ENCODE measurements at regions not wholly inside any gene's neighbourhood (a gene's known extent, or its start where the extent isn't known, plus 50 kb on each side); places are given as distances from the start of the nearest gene placed in this dataset.

DNA sequence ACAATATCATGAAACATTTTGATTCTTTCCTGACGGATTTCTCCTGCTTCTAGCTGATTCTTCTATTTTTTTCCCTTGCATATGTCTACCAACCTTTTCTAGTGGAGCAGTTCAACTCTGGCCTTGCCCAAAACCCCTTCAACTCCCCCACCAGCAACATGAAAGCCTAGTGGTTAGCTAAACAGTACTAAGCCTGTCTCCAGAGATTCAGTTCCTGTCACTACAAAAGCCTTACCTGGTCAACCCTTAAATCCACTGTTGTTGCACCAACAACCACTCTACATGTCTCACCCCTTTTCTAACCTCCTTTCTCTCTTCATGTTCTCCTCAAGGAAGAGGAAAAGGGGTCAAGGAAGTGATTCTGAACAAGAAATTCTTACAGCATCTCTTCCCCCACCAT is 74.8 kb upstream of the PIK3R1 start:
- H3K4me1 ChIP-seq (ENCODE audit: insufficient read depth, low read length), result no peaks in the 10 kb centered on the region
- Mint-ChIP-seq H3K27ac (no peak overlapping the region), H3K36me3 (ENCODE audit: low read depth) (no peaks in the 10 kb centered on the region), H3K4me1 (ENCODE audit: low read depth) (peaks cover 4% of the 10 kb centered on the region), H3K9me3 (no peaks in the 10 kb centered on the region), H3K4me3 (no peak overlapping the region), H3K27me3 (peaks cover 4% of the 10 kb centered on the region)
- no peak overlapping the region for H3K27ac ChIP-seq (ENCODE audit: low read depth in 1 of 2, low read length in 2 of 2)
- no peaks in the 10 kb centered on the region for H3K36me3 ChIP-seq (ENCODE audit: insufficient read depth, low read length)
- no peak overlapping the region for H3K4me3 ChIP-seq (ENCODE audit: low read length)
- ChIA-PET POLR2A (no interaction called here), CTCF (no interaction called here)
- H3K27me3 ChIP-seq (ENCODE audit: control insufficient read depth in 1 of 2, insufficient read depth in 2 of 2, low read length in 2 of 2), result no peaks in the 10 kb centered on the region
- intact Hi-C loops (cut with DNase I, micrococcal nuclease), result no loop called here
- DNase-seq (no peak), ATAC-seq (ENCODE audit: poor library complexity) (no peak)
- no peaks in the 10 kb centered on the region for H3K9me3 ChIP-seq (ENCODE audit: control insufficient read depth in 1 of 2, insufficient read depth in 1 of 2, low read length in 2 of 2)
- TF ChIP-seq, protein P1, sequence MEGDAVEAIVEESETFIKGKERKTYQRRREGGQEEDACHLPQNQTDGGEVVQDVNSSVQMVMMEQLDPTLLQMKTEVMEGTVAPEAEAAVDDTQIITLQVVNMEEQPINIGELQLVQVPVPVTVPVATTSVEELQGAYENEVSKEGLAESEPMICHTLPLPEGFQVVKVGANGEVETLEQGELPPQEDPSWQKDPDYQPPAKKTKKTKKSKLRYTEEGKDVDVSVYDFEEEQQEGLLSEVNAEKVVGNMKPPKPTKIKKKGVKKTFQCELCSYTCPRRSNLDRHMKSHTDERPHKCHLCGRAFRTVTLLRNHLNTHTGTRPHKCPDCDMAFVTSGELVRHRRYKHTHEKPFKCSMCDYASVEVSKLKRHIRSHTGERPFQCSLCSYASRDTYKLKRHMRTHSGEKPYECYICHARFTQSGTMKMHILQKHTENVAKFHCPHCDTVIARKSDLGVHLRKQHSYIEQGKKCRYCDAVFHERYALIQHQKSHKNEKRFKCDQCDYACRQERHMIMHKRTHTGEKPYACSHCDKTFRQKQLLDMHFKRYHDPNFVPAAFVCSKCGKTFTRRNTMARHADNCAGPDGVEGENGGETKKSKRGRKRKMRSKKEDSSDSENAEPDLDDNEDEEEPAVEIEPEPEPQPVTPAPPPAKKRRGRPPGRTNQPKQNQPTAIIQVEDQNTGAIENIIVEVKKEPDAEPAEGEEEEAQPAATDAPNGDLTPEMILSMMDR (IDR thresholded peaks at IDR 0.05), result no peak

DNA sequence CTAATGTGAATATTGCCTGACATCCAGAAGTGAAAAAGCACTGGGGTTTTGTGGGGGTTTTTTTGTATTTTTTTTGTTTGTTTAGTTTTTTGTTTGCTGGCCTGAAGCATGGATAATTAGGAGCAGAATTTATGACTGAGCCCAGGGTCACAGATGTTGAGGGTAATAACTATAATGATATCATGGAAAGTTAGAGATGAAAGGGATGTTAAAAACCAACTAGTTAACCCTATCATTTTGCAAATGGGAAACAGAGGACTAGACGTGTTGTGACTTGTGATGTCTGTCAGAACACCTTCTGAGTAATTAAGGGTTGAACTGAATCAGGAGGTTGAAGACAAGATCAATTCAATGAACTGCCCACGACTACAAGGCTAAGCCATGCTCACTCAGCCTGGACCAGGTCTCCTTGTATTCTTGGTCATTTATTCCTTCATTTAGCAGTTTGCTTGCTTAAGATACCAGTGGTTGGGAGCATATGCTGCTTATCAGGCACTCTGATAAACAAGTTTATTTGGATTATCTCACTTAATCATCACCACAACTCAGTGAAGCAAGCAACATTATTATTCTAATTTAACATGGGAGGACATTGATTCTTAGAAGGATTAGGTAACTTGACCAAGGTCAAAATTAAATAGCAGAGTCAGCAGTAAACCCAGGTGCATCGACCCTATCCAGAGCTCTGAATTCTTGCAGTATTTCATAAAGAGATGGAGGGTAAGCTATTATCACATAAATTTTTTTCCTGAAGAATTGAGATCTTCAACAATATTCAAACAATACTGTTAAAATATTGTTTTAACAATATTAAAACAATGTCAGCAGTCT is 75.7 kb upstream of the PIK3R1 start:
- no peaks in the 10 kb centered on the region for H3K27me3 ChIP-seq (ENCODE audit: control insufficient read depth in 1 of 2, insufficient read depth in 2 of 2, low read length in 2 of 2)
- H3K9me3 ChIP-seq (ENCODE audit: control insufficient read depth in 1 of 2, insufficient read depth in 1 of 2, low read length in 2 of 2), result no peaks in the 10 kb centered on the region
- intact Hi-C loops (cut with DNase I, micrococcal nuclease), result no loop called here
- TF ChIP-seq, protein P1 (IDR thresholded peaks at IDR 0.05), result no peak
- H3K27ac Mint-ChIP-seq, result no peak overlapping the region
- POLR2A ChIA-PET, result interaction anchor here (1.2 kb wide), 1 partner anchor 83 kb away, joined by 3 read pairs; no protein-coding TSS in a partner anchor
- CTCF ChIA-PET, result no interaction called here
- no peak overlapping the region for H3K27ac ChIP-seq (ENCODE audit: low read depth in 1 of 2, low read length in 2 of 2)
- DNase-seq, result no peak
- H3K4me1 Mint-ChIP-seq (ENCODE audit: low read depth), result peaks cover 4% of the 10 kb centered on the region
- H3K4me3 Mint-ChIP-seq, result no peak overlapping the region
- no peak overlapping the region for H3K4me3 ChIP-seq (ENCODE audit: low read length)
- no peaks in the 10 kb centered on the region for H3K36me3 Mint-ChIP-seq (ENCODE audit: low read depth)
- ATAC-seq (ENCODE audit: poor library complexity), result no peak
- H3K36me3 ChIP-seq (ENCODE audit: insufficient read depth, low read length), result no peaks in the 10 kb centered on the region
- H3K9me3 Mint-ChIP-seq, result no peaks in the 10 kb centered on the region
- H3K27me3 Mint-ChIP-seq, result peaks cover 4% of the 10 kb centered on the region
- H3K4me1 ChIP-seq (ENCODE audit: insufficient read depth, low read length), result no peaks in the 10 kb centered on the region

DNA sequence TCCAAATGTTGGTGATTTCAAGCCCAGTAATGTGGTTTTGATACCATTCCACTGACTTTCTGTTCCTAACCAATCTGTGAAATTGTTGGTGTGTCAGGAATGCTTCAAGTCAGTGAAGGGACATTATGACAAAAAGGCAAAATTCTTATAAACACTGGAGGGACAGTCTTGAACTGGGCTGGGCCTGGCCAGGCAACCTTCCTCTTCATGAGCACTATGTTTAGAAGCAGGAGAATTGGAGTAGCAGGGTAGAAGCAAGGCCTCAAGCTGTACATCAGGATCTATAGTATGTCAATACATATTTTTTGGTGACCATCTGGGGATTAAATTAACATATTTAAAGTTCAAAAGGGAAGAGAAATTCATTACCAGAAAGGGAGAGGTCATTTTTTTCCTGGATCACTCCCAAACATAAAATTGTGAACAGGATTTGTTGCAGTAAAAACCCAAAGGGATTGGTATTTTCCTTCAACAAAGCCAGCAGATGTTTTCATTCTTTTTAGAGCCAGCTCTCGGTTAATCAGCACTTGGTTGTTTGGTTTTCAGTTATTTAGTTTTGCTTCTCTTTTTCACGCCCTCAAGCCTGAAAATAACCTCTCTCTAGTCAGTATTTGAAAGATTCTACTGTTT is 77.9 kb upstream of the PIK3R1 start:
- Mint-ChIP-seq H3K4me1 (ENCODE audit: low read depth) (peaks cover 4% of the 10 kb centered on the region), H3K27me3 (peaks cover 4% of the 10 kb centered on the region), H3K9me3 (no peaks in the 10 kb centered on the region), H3K4me3 (no peak overlapping the region), H3K27ac (no peak overlapping the region), H3K36me3 (ENCODE audit: low read depth) (no peaks in the 10 kb centered on the region)
- DNase-seq (no peak), ATAC-seq (ENCODE audit: poor library complexity) (no peak)
- H3K9me3 ChIP-seq (ENCODE audit: control insufficient read depth in 1 of 2, insufficient read depth in 1 of 2, low read length in 2 of 2), result no peaks in the 10 kb centered on the region
- CTCF ChIA-PET, result no interaction called here
- H3K4me3 ChIP-seq (ENCODE audit: low read length), result no peak overlapping the region
- H3K36me3 ChIP-seq (ENCODE audit: insufficient read depth, low read length), result no peaks in the 10 kb centered on the region
- intact Hi-C loops (cut with DNase I, micrococcal nuclease), result no loop called here
- H3K27ac ChIP-seq (ENCODE audit: low read depth in 1 of 2, low read length in 2 of 2), result no peak overlapping the region
- POLR2A ChIA-PET, result no interaction called here
- TF ChIP-seq, protein P1 (IDR thresholded peaks at IDR 0.05), result no peak
- H3K4me1 ChIP-seq (ENCODE audit: insufficient read depth, low read length), result no peaks in the 10 kb centered on the region
- H3K27me3 ChIP-seq (ENCODE audit: control insufficient read depth in 1 of 2, insufficient read depth in 2 of 2, low read length in 2 of 2), result no peaks in the 10 kb centered on the region

Data from CD4-positive, alpha-beta T cell (primary cell).